ENCODE measurements at regions not wholly inside any gene's neighbourhood (a gene's known extent, or its start where the extent isn't known, plus 50 kb on each side); places are given as distances from the start of the nearest gene placed in this dataset.

DNA sequence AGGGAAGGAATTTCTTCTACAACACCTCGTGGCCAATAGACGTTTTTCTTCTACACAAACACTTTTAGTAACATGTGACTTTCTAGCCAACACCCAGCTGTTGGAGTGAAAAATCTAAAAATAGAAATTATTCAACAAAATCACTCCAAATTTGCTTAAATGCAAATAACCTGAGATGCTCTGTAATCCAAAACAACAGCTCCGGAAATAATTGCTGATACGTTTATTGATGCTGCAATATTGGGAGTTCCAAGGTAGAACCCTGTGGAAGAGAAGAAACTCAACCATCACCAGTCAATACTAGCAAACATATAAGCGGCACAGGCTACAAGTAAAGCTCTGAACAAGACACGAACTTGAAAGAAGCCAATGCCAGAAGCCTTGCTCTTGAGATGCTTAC lies 230.6 kb downstream of the ALDH8A1 start:
- Histone ChIP-seq H3K27me3 (replicated peaks; ENCODE audit: insufficient read depth) (no peaks in the 10 kb centered on the region), H3K4me1 (ENCODE audit: insufficient read depth) (peaks cover 25% of the 10 kb centered on the region), H3K9me3 (ENCODE audit: low read depth) (no peaks in the 10 kb centered on the region), H3K79me2 (ENCODE audit: insufficient read depth) (no peaks in the 10 kb centered on the region), H2AFZ (no peak overlapping the region), H3K4me3 (no peak overlapping the region), H3F3A (ENCODE audit: insufficient read depth) (no peaks in the 10 kb centered on the region), H3K9ac (no peak overlapping the region), H3K4me2 (ENCODE audit: unreplicated experiment) (no peak overlapping the region), H3K27ac (no peak overlapping the region), H4K20me1 (ENCODE audit: insufficient read depth) (no peaks in the 10 kb centered on the region), H3K36me3 (ENCODE audit: low read depth) (no peaks in the 10 kb centered on the region), H3K9me2 (ENCODE audit: insufficient read depth) (no peaks in the 10 kb centered on the region)
- in situ Hi-C loops (cut with MboI), result no loop called here
- no peak for TF ChIP-seq EZH2 (IDR thresholded peaks at IDR 0.05; ENCODE audit: insufficient read depth, poor library complexity, severe bottlenecking)
- no peak for TF ChIP-seq EZH2phosphoT487 (IDR thresholded peaks at IDR 0.05; ENCODE audit: insufficient read depth, low read depth)
- 65 to 68% methylated on average over 6 of the region's 6 CpGs for WGBS, 2 experiments (ENCODE audit: low coverage in 1 of 2, low lambda C conversion rate in 2 of 2, missing lambda C conversion rate in 2 of 2)
- no peak for DNase-seq

DNA sequence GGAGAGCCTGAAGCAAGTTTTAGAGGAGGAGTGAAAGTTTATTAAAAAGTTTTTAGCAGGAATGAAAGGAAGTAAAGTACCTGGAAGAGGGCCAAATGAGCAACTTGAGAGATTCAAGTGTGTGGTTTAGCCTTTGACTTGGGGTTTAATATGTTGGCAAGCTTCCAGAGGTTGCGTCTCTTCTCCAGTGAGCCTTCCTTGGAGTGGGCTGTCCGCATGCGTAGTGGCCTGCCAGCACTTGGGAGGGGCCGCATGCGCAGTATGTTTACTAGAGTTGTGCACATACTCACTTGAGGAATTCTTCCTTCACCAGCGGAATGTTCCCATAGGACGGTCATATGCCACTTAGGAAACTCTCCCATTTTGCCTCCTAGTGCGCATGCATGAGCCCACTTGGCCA lies 235.2 kb downstream of the ALDH8A1 start:
- Histone ChIP-seq H3F3A (ENCODE audit: insufficient read depth) (no peaks in the 10 kb centered on the region), H3K9me3 (ENCODE audit: low read depth) (no peaks in the 10 kb centered on the region), H3K4me2 (ENCODE audit: unreplicated experiment) (no peak overlapping the region), H3K4me1 (ENCODE audit: insufficient read depth) (no peaks in the 10 kb centered on the region), H3K36me3 (ENCODE audit: low read depth) (no peaks in the 10 kb centered on the region), H3K27ac (no peak overlapping the region), H3K79me2 (ENCODE audit: insufficient read depth) (no peaks in the 10 kb centered on the region), H2AFZ (no peak overlapping the region), H4K20me1 (ENCODE audit: insufficient read depth) (no peaks in the 10 kb centered on the region), H3K4me3 (no peak overlapping the region), H3K9me2 (ENCODE audit: insufficient read depth) (no peaks in the 10 kb centered on the region), H3K27me3 (replicated peaks; ENCODE audit: insufficient read depth) (no peaks in the 10 kb centered on the region), H3K9ac (no peak overlapping the region)
- DNase-seq, result peak; percentile 12
- TF ChIP-seq EZH2phosphoT487 (IDR thresholded peaks at IDR 0.05; ENCODE audit: insufficient read depth, low read depth), result no peak
- TF ChIP-seq EZH2 (IDR thresholded peaks at IDR 0.05; ENCODE audit: insufficient read depth, poor library complexity, severe bottlenecking), result no peak
- in situ Hi-C loops (cut with MboI), result no loop called here
- 88 to 94% methylated on average over 8 of the region's 8 CpGs for WGBS, 2 experiments (ENCODE audit: low coverage in 1 of 2, low lambda C conversion rate in 2 of 2, missing lambda C conversion rate in 2 of 2)

DNA sequence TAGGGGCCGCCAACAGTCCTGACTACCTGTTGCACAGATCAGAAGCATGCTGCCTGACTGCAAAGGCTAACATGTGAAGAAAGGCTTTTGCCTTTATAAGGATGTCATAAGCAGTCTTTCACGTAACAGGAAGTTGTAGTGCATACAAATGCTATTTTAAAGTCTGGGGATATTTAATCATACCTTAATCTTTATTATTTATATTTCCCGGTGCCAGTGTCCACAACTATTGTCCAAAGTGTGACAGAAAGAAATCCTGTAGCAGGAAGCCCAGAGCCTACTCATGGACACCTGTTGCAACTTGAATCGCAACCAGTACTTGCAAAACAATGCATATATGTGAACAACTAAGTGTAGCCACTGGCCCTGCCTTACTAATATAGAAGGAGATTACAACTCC lies 235.8 kb downstream of the ALDH8A1 start:
- WGBS, 2 experiments (ENCODE audit: low coverage in 1 of 2, low lambda C conversion rate in 2 of 2, missing lambda C conversion rate in 2 of 2), result 86 to 99% methylated on average over 4 of the region's 4 CpGs
- no peak overlapping the region for H3K4me2 ChIP-seq (ENCODE audit: unreplicated experiment)
- H2AFZ ChIP-seq, result no peak overlapping the region
- H3K4me3 ChIP-seq, result no peak overlapping the region
- in situ Hi-C loops (cut with MboI), result no loop called here
- H4K20me1 ChIP-seq (ENCODE audit: insufficient read depth), result no peaks in the 10 kb centered on the region
- no peak overlapping the region for H3K9ac ChIP-seq
- no peak for TF ChIP-seq EZH2 (IDR thresholded peaks at IDR 0.05; ENCODE audit: insufficient read depth, poor library complexity, severe bottlenecking)
- TF ChIP-seq EZH2phosphoT487 (IDR thresholded peaks at IDR 0.05; ENCODE audit: insufficient read depth, low read depth), result no peak
- no peaks in the 10 kb centered on the region for H3K79me2 ChIP-seq (ENCODE audit: insufficient read depth)
- H3K9me2 ChIP-seq (ENCODE audit: insufficient read depth), result no peaks in the 10 kb centered on the region
- no peaks in the 10 kb centered on the region for H3F3A ChIP-seq (ENCODE audit: insufficient read depth)
- no peak overlapping the region for H3K27ac ChIP-seq
- H3K9me3 ChIP-seq (ENCODE audit: low read depth), result no peaks in the 10 kb centered on the region
- no peaks in the 10 kb centered on the region for H3K4me1 ChIP-seq (ENCODE audit: insufficient read depth)
- no peaks in the 10 kb centered on the region for H3K27me3 ChIP-seq (replicated peaks; ENCODE audit: insufficient read depth)
- no peak for DNase-seq
- no peaks in the 10 kb centered on the region for H3K36me3 ChIP-seq (ENCODE audit: low read depth)

DNA sequence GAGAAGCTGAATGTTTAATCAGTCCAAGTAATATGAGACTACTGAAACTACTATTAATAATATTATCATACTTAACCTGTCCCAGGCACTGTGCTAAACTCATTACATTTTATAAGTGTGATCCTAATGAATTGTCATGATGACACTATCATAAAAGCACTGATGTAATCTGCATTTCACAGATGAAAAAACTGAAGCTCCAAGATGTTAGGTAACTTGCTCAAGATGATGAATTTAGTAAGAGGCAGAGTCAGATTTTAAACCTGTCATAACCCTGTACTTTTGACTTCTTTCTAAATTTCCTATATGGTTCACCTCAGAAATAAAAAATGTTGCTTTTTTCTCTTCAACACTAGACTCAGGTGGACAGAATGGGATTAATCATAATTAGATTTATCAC lies 237.6 kb downstream of the ALDH8A1 start:
- no peaks in the 10 kb centered on the region for H4K20me1 ChIP-seq (ENCODE audit: insufficient read depth)
- no peaks in the 10 kb centered on the region for H3K9me3 ChIP-seq (ENCODE audit: low read depth)
- H3K79me2 ChIP-seq (ENCODE audit: insufficient read depth), result no peaks in the 10 kb centered on the region
- H3K27me3 ChIP-seq (replicated peaks; ENCODE audit: insufficient read depth), result no peaks in the 10 kb centered on the region
- no peak overlapping the region for H3K9ac ChIP-seq
- no peak overlapping the region for H3K27ac ChIP-seq
- no peak for DNase-seq
- H2AFZ ChIP-seq, result no peak overlapping the region
- no peaks in the 10 kb centered on the region for H3K9me2 ChIP-seq (ENCODE audit: insufficient read depth)
- TF ChIP-seq EZH2 (IDR thresholded peaks at IDR 0.05; ENCODE audit: insufficient read depth, poor library complexity, severe bottlenecking), result no peak
- no peak for TF ChIP-seq EZH2phosphoT487 (IDR thresholded peaks at IDR 0.05; ENCODE audit: insufficient read depth, low read depth)
- peaks cover under 1% of the 10 kb centered on the region; the same call in 1 of the 2 replicates for H3K4me1 ChIP-seq (ENCODE audit: insufficient read depth)
- no peak overlapping the region for H3K4me2 ChIP-seq (ENCODE audit: unreplicated experiment)
- no peaks in the 10 kb centered on the region for H3K36me3 ChIP-seq (ENCODE audit: low read depth)
- H3F3A ChIP-seq (ENCODE audit: insufficient read depth), result no peaks in the 10 kb centered on the region
- H3K4me3 ChIP-seq, result no peak overlapping the region
- in situ Hi-C loops (cut with MboI), result no loop called here

DNA sequence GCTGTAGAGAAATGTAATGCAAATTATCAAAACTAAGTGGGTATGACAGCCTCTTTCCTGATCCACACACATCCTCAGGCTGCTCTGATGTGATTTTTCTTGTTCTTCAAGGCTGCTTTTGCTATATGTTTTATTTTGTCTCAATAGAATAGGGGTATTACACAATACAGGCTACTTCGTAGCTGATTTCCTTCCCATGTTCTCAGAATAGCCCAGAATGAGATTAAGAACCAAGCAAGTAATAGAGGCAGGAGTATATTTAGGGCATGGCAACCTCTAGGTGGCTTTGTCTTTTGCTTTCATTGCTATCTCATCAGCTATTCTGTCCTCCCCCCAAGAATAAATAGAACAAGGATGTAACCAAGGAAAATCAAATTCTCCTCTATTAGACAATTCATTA lies 241.8 kb downstream of the ALDH8A1 start:
- H3K27ac ChIP-seq, result no peak overlapping the region
- in situ Hi-C loops (cut with MboI), result no loop called here

More for the DNA sequence above, 241.8 kb downstream of the ALDH8A1 start:
- H2AFZ ChIP-seq, result no peak overlapping the region
- H3K27me3 ChIP-seq (replicated peaks; ENCODE audit: insufficient read depth), result no peaks in the 10 kb centered on the region
- no peaks in the 10 kb centered on the region for H3K79me2 ChIP-seq (ENCODE audit: insufficient read depth)
- H4K20me1 ChIP-seq (ENCODE audit: insufficient read depth), result no peaks in the 10 kb centered on the region
- no peak overlapping the region for H3K4me3 ChIP-seq
- H3K36me3 ChIP-seq (ENCODE audit: low read depth), result no peaks in the 10 kb centered on the region
- whole genome bisulfite sequencing, 2 experiments (ENCODE audit: low coverage in 1 of 2, low lambda C conversion rate in 2 of 2, missing lambda C conversion rate in 2 of 2), result 88 to 90% methylated on average over 1 of the region's 1 CpG
- H3K9ac ChIP-seq, result no peak overlapping the region
- no peaks in the 10 kb centered on the region for H3K9me2 ChIP-seq (ENCODE audit: insufficient read depth)
- H3K9me3 ChIP-seq (ENCODE audit: low read depth), result no peaks in the 10 kb centered on the region
- H3F3A ChIP-seq (ENCODE audit: insufficient read depth), result no peaks in the 10 kb centered on the region
- H3K4me1 ChIP-seq (ENCODE audit: insufficient read depth), result peaks cover 8% of the 10 kb centered on the region; the same call in 1 of the 2 replicates
- no peak overlapping the region for H3K4me2 ChIP-seq (ENCODE audit: unreplicated experiment)
- no peak for TF ChIP-seq EZH2 (IDR thresholded peaks at IDR 0.05; ENCODE audit: insufficient read depth, poor library complexity, severe bottlenecking)
- no peak for TF ChIP-seq EZH2phosphoT487 (IDR thresholded peaks at IDR 0.05; ENCODE audit: insufficient read depth, low read depth)
- DNase-seq, result no peak
